ENCODE measurements at regions not wholly inside any gene's neighbourhood (a gene's known extent, or its start where the extent isn't known, plus 50 kb on each side); places are given as distances from the start of the nearest gene placed in this dataset.

DNA sequence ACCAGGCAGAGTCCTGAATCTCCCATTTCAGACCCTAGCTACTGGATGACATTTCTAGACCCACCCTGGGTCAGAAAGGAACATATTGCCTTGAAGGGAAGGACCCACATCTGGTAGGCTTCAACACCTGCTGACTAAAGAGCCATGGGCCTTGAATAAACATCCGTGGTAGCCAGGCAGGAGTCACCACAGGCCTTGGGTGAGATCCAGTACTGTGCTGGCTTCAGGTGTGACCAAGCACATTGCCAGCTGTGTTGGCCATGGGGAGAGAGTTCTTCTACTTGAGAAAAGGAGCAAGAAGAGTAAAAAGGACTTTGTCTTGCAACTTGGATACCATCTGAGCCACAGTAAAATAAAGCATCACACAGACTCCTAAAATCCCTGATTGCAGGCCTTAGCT lies 332.6 kb downstream of the SLC16A7 start:
- H3K4me1 ChIP-seq (ENCODE audit: control insufficient read depth, insufficient read depth, low read length), result no peaks in the 10 kb centered on the region
- no peaks in the 10 kb centered on the region for H3K36me3 ChIP-seq (ENCODE audit: control insufficient read depth in 2 of 2, insufficient read depth in 1 of 2, low read length in 2 of 2)
- H3K4me3 ChIP-seq (ENCODE audit: low read depth, low read length), result no peak overlapping the region
- H3K9me3 ChIP-seq (ENCODE audit: control insufficient read depth, insufficient read depth, low read depth, low read length), result no peaks in the 10 kb centered on the region
- H3K27ac ChIP-seq (ENCODE audit: extremely low read depth, low read depth, low read length), result no peak overlapping the region
- ChIA-PET CTCF (interaction anchor here (0.6 kb wide), 1 partner anchor 16 kb away, joined by 3 read pairs; no protein-coding TSS in a partner anchor), POLR2A (no interaction called here)
- TF ChIP-seq, protein P1, sequence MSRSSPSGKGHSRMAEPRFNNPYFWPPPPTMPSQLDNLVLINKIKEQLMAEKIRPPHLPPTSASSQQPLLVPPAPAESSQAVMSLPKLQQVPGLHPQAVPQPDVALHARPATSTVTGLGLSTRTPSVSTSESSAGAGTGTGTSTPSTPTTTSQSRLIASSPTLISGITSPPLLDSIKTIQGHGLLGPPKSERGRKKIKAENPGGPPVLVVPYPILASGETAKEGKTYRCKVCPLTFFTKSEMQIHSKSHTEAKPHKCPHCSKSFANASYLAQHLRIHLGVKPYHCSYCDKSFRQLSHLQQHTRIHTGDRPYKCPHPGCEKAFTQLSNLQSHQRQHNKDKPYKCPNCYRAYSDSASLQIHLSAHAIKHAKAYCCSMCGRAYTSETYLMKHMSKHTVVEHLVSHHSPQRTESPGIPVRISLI (tag by site-specific recombination; IDR thresholded peaks at IDR 0.05), result no peak
- TF ChIP-seq, protein P2, sequence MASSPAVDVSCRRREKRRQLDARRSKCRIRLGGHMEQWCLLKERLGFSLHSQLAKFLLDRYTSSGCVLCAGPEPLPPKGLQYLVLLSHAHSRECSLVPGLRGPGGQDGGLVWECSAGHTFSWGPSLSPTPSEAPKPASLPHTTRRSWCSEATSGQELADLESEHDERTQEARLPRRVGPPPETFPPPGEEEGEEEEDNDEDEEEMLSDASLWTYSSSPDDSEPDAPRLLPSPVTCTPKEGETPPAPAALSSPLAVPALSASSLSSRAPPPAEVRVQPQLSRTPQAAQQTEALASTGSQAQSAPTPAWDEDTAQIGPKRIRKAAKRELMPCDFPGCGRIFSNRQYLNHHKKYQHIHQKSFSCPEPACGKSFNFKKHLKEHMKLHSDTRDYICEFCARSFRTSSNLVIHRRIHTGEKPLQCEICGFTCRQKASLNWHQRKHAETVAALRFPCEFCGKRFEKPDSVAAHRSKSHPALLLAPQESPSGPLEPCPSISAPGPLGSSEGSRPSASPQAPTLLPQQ (tag by site-specific recombination; IDR thresholded peaks at IDR 0.05), result no peak
- TF ChIP-seq PRDM1 (tag by site-specific recombination; IDR thresholded peaks at IDR 0.05), result no peak
- no peak for TF ChIP-seq ZNF138 (tag by site-specific recombination; IDR thresholded peaks at IDR 0.05; ENCODE audit: borderline replicate concordance)
- no peak for TF ChIP-seq ZSCAN23 (tag by site-specific recombination; IDR thresholded peaks at IDR 0.05)
- TF ChIP-seq, protein P3, sequence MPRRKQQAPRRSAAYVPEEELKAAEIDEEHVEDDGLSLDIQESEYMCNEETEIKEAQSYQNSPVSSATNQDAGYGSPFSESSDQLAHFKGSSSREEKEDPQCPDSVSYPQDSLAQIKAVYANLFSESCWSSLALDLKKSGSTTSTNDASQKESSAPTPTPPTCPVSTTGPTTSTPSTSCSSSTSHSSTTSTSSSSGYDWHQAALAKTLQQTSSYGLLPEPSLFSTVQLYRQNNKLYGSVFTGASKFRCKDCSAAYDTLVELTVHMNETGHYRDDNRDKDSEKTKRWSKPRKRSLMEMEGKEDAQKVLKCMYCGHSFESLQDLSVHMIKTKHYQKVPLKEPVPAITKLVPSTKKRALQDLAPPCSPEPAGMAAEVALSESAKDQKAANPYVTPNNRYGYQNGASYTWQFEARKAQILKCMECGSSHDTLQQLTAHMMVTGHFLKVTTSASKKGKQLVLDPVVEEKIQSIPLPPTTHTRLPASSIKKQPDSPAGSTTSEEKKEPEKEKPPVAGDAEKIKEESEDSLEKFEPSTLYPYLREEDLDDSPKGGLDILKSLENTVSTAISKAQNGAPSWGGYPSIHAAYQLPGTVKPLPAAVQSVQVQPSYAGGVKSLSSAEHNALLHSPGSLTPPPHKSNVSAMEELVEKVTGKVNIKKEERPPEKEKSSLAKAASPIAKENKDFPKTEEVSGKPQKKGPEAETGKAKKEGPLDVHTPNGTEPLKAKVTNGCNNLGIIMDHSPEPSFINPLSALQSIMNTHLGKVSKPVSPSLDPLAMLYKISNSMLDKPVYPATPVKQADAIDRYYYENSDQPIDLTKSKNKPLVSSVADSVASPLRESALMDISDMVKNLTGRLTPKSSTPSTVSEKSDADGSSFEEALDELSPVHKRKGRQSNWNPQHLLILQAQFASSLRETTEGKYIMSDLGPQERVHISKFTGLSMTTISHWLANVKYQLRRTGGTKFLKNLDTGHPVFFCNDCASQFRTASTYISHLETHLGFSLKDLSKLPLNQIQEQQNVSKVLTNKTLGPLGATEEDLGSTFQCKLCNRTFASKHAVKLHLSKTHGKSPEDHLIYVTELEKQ (tag by site-specific recombination; IDR thresholded peaks at IDR 0.05; ENCODE audit: borderline replicate concordance), result no peak
- TF ChIP-seq ZNF654 (tag by site-specific recombination; IDR thresholded peaks at IDR 0.05; ENCODE audit: low read depth), result no peak
- TF ChIP-seq, protein P4, sequence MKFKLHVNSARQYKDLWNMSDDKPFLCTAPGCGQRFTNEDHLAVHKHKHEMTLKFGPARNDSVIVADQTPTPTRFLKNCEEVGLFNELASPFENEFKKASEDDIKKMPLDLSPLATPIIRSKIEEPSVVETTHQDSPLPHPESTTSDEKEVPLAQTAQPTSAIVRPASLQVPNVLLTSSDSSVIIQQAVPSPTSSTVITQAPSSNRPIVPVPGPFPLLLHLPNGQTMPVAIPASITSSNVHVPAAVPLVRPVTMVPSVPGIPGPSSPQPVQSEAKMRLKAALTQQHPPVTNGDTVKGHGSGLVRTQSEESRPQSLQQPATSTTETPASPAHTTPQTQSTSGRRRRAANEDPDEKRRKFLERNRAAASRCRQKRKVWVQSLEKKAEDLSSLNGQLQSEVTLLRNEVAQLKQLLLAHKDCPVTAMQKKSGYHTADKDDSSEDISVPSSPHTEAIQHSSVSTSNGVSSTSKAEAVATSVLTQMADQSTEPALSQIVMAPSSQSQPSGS (tag by site-specific recombination; IDR thresholded peaks at IDR 0.05; ENCODE audit: low read depth), result no peak
- no peak for TF ChIP-seq ZXDB (tag by site-specific recombination; IDR thresholded peaks at IDR 0.05)
- no peak for TF ChIP-seq SP7 (tag by site-specific recombination; IDR thresholded peaks at IDR 0.05)
- no peak for TF ChIP-seq ZNF701 (tag by site-specific recombination; IDR thresholded peaks at IDR 0.05)
- no peak for TF ChIP-seq ZBTB17 (tag by site-specific recombination; IDR thresholded peaks at IDR 0.05)
- TF ChIP-seq ZNF600 (tag by site-specific recombination; IDR thresholded peaks at IDR 0.05), result no peak
- TF ChIP-seq FEZF1 (tag by site-specific recombination; IDR thresholded peaks at IDR 0.05), result no peak
- TF ChIP-seq, protein P5, sequence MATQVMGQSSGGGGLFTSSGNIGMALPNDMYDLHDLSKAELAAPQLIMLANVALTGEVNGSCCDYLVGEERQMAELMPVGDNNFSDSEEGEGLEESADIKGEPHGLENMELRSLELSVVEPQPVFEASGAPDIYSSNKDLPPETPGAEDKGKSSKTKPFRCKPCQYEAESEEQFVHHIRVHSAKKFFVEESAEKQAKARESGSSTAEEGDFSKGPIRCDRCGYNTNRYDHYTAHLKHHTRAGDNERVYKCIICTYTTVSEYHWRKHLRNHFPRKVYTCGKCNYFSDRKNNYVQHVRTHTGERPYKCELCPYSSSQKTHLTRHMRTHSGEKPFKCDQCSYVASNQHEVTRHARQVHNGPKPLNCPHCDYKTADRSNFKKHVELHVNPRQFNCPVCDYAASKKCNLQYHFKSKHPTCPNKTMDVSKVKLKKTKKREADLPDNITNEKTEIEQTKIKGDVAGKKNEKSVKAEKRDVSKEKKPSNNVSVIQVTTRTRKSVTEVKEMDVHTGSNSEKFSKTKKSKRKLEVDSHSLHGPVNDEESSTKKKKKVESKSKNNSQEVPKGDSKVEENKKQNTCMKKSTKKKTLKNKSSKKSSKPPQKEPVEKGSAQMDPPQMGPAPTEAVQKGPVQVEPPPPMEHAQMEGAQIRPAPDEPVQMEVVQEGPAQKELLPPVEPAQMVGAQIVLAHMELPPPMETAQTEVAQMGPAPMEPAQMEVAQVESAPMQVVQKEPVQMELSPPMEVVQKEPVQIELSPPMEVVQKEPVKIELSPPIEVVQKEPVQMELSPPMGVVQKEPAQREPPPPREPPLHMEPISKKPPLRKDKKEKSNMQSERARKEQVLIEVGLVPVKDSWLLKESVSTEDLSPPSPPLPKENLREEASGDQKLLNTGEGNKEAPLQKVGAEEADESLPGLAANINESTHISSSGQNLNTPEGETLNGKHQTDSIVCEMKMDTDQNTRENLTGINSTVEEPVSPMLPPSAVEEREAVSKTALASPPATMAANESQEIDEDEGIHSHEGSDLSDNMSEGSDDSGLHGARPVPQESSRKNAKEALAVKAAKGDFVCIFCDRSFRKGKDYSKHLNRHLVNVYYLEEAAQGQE (tag by site-specific recombination; IDR thresholded peaks at IDR 0.05), result no peak
- TF ChIP-seq, protein P6, sequence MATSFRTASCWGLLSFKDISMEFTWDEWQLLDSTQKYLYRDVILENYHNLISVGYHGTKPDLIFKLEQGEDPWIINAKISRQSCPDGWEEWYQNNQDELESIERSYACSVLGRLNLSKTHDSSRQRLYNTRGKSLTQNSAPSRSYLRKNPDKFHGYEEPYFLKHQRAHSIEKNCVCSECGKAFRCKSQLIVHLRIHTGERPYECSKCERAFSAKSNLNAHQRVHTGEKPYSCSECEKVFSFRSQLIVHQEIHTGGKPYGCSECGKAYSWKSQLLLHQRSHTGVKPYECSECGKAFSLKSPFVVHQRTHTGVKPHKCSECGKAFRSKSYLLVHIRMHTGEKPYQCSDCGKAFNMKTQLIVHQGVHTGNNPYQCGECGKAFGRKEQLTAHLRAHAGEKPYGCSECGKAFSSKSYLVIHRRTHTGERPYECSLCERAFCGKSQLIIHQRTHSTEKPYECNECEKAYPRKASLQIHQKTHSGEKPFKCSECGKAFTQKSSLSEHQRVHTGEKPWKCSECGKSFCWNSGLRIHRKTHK (tag by site-specific recombination; IDR thresholded peaks at IDR 0.05), result no peak

All from HEK293 (cell line).